IPS-15b (cell line): ENCODE measurements at regions not wholly inside any gene's neighbourhood (a gene's known extent, or its start where the extent isn't known, plus 50 kb on each side); places are given as distances from the start of the nearest gene placed in this dataset.

Source experiments
- H3K27me3 ChIP-seq: one replicate; pipeline ENCODE4 v1.6.1; 2013; ENCODE audit warnings: low read length; ENCODE audit not compliant: control insufficient read depth, insufficient read depth
- H3K36me3 ChIP-seq: one replicate; pipeline ENCODE4 v1.6.1; 2013; ENCODE audit warnings: low read length; ENCODE audit not compliant: control insufficient read depth, insufficient read depth
- H3K4me1 ChIP-seq: one replicate; pipeline ENCODE4 v1.6.1; 2013; ENCODE audit warnings: mild to moderate bottlenecking, low read length; ENCODE audit not compliant: control insufficient read depth, insufficient read depth
- H3K4me3 ChIP-seq: one replicate; pipeline ENCODE4 v1.5.1; 2013; ENCODE audit warnings: low read depth, low read length
- H3K9ac ChIP-seq: one replicate; pipeline ENCODE4 v1.6.1; 2013; ENCODE audit warnings: low read depth, mild to moderate bottlenecking, low read length
- H3K9me3 ChIP-seq: one replicate; pipeline ENCODE4 v1.6.1; 2013; ENCODE audit warnings: mild to moderate bottlenecking, low read length; ENCODE audit not compliant: control insufficient read depth, insufficient read depth

GRCh38 chr10:36067748-36068147 lies 425.7 kb upstream of the FZD8 start:
- Histone ChIP-seq H3K4me1 (no peaks in the 10 kb centered on the region), H3K36me3 (no peaks in the 10 kb centered on the region), H3K9ac (no peak overlapping the region), H3K27me3 (no peaks in the 10 kb centered on the region), H3K4me3 (no peak overlapping the region), H3K9me3 (no peaks in the 10 kb centered on the region)

GRCh38 chr10:36066850-36067249 lies 424.8 kb upstream of the FZD8 start:
- Histone ChIP-seq H3K4me1 (no peaks in the 10 kb centered on the region), H3K9ac (no peak overlapping the region), H3K27me3 (no peaks in the 10 kb centered on the region), H3K9me3 (no peaks in the 10 kb centered on the region), H3K36me3 (no peaks in the 10 kb centered on the region), H3K4me3 (no peak overlapping the region)

GRCh38 chr10:36066102-36066501 lies 424.0 kb upstream of the FZD8 start:
- Histone ChIP-seq H3K4me3 (no peak overlapping the region), H3K4me1 (no peaks in the 10 kb centered on the region), H3K27me3 (no peaks in the 10 kb centered on the region), H3K9me3 (no peaks in the 10 kb centered on the region), H3K36me3 (no peaks in the 10 kb centered on the region), H3K9ac (no peak overlapping the region)

GRCh38 chr10:36063396-36063795 lies 421.3 kb upstream of the FZD8 start:
- Histone ChIP-seq H3K9me3 (no peaks in the 10 kb centered on the region), H3K4me1 (no peaks in the 10 kb centered on the region), H3K36me3 (no peaks in the 10 kb centered on the region), H3K4me3 (no peak overlapping the region), H3K27me3 (no peaks in the 10 kb centered on the region), H3K9ac (no peak overlapping the region)

- no peak overlapping the region for H3K4me3 ChIP-seq
- no peaks in the 10 kb centered on the region for H3K4me1 ChIP-seq
- H3K9ac ChIP-seq: no peak overlapping the region
- no peaks in the 10 kb centered on the region for H3K9me3 ChIP-seq
- H3K36me3 ChIP-seq: no peaks in the 10 kb centered on the region
- no peaks in the 10 kb centered on the region for H3K27me3 ChIP-seq
Measured at GRCh38 chr10:36057731-36058130, 415.6 kb upstream of the FZD8 start.

- Histone ChIP-seq H3K4me1 (no peaks in the 10 kb centered on the region), H3K9me3 (no peaks in the 10 kb centered on the region), H3K27me3 (no peaks in the 10 kb centered on the region), H3K9ac (no peak overlapping the region), H3K4me3 (no peak overlapping the region), H3K36me3 (no peaks in the 10 kb centered on the region)
Measured at GRCh38 chr10:36057180-36057579, 415.1 kb upstream of the FZD8 start.

GRCh38 chr10:36053775-36054174 lies 411.7 kb upstream of the FZD8 start:
- no peak overlapping the region for H3K9ac ChIP-seq
- no peaks in the 10 kb centered on the region for H3K9me3 ChIP-seq
- no peaks in the 10 kb centered on the region for H3K36me3 ChIP-seq
- no peaks in the 10 kb centered on the region for H3K27me3 ChIP-seq
- H3K4me3 ChIP-seq: no peak overlapping the region
- no peaks in the 10 kb centered on the region for H3K4me1 ChIP-seq

- Histone ChIP-seq H3K9ac (no peak overlapping the region), H3K4me1 (no peaks in the 10 kb centered on the region), H3K27me3 (no peaks in the 10 kb centered on the region), H3K36me3 (no peaks in the 10 kb centered on the region), H3K9me3 (no peaks in the 10 kb centered on the region), H3K4me3 (no peak overlapping the region)
Measured at GRCh38 chr10:36053271-36053670, 411.2 kb upstream of the FZD8 start.

GRCh38 chr10:36051500-36051991 lies 409.4 kb upstream of the FZD8 start:
- Histone ChIP-seq H3K36me3 (no peaks in the 10 kb centered on the region), H3K9ac (no peak overlapping the region), H3K4me1 (no peaks in the 10 kb centered on the region), H3K27me3 (no peaks in the 10 kb centered on the region), H3K4me3 (no peak overlapping the region), H3K9me3 (no peaks in the 10 kb centered on the region)

GRCh38 chr10:36050763-36051499 lies 408.8 kb upstream of the FZD8 start:
- Histone ChIP-seq H3K4me3 (no peak overlapping the region), H3K27me3 (no peaks in the 10 kb centered on the region), H3K36me3 (no peaks in the 10 kb centered on the region), H3K9me3 (no peaks in the 10 kb centered on the region), H3K4me1 (no peaks in the 10 kb centered on the region), H3K9ac (no peak overlapping the region)

GRCh38 chr10:36048780-36049179 lies 406.7 kb upstream of the FZD8 start:
- Histone ChIP-seq H3K9ac (no peak overlapping the region), H3K9me3 (no peaks in the 10 kb centered on the region), H3K27me3 (no peaks in the 10 kb centered on the region), H3K36me3 (no peaks in the 10 kb centered on the region), H3K4me1 (no peaks in the 10 kb centered on the region), H3K4me3 (no peak overlapping the region)

GRCh38 chr10:36048236-36048635 lies 406.1 kb upstream of the FZD8 start:
- no peak overlapping the region for H3K9ac ChIP-seq
- no peaks in the 10 kb centered on the region for H3K9me3 ChIP-seq
- H3K36me3 ChIP-seq: no peaks in the 10 kb centered on the region
- H3K4me1 ChIP-seq: no peaks in the 10 kb centered on the region
- H3K27me3 ChIP-seq: no peaks in the 10 kb centered on the region
- no peak overlapping the region for H3K4me3 ChIP-seq
